NCI-H2107 treated with DMSO at 0.1 percent for 48 hours (cell line): ENCODE measurements at regions not wholly inside any gene's neighbourhood (a gene's known extent, or its start where the extent isn't known, plus 50 kb on each side); places are given as distances from the start of the nearest gene placed in this dataset.

Experiments used
- DNase-seq: peaks from one replicate; lab custom pipeline; 2025; ENCODE audit not compliant: unreplicated experiment; lab: John Stamatoyannopoulos, UW

GRCh38 chr7:25995216-25995615 lies 156.8 kb upstream of the NFE2L3 start:
- DNase-seq: no peak

GRCh38 chr7:25996006-25996408 lies 156.0 kb upstream of the NFE2L3 start:
- no peak for DNase-seq

GRCh38 chr7:25998499-25998898 lies 153.5 kb upstream of the NFE2L3 start:
- DNase-seq: no peak

- no peak for DNase-seq
Observed at GRCh38 chr7:26000841-26001240, 151.2 kb upstream of the NFE2L3 start.

GRCh38 chr7:26001662-26002244 lies 150.2 kb upstream of the NFE2L3 start:
- no peak for DNase-seq

GRCh38 chr7:26005683-26006410 lies 146.2 kb upstream of the NFE2L3 start:
- no peak for DNase-seq

GRCh38 chr7:26006426-26006825 lies 145.6 kb upstream of the NFE2L3 start:
- DNase-seq: no peak

GRCh38 chr7:26007510-26007909 lies 144.5 kb upstream of the NFE2L3 start:
- no peak for DNase-seq

- DNase-seq: no peak
Observed at GRCh38 chr7:26008428-26008827, 143.6 kb upstream of the NFE2L3 start.

GRCh38 chr7:26011039-26011696 lies 140.8 kb upstream of the NFE2L3 start:
- DNase-seq: no peak

GRCh38 chr7:26013551-26014083 lies 138.4 kb upstream of the NFE2L3 start:
- DNase-seq: no peak

GRCh38 chr7:26022982-26023381 lies 129.0 kb upstream of the NFE2L3 start:
- DNase-seq: no peak

- no peak for DNase-seq
Observed at GRCh38 chr7:26029911-26030310, 122.1 kb upstream of the NFE2L3 start.

- DNase-seq: no peak
Observed at GRCh38 chr7:26034391-26034790, 117.6 kb upstream of the NFE2L3 start.

GRCh38 chr7:26035552-26035951 lies 116.4 kb upstream of the NFE2L3 start:
- no peak for DNase-seq

- no peak for DNase-seq
Observed at GRCh38 chr7:26036092-26036491, 115.9 kb upstream of the NFE2L3 start.

- no peak for DNase-seq
Observed at GRCh38 chr7:26038201-26038990, 113.6 kb upstream of the NFE2L3 start.

GRCh38 chr7:26040085-26040484 lies 111.9 kb upstream of the NFE2L3 start:
- DNase-seq: no peak

- DNase-seq: no peak
Observed at GRCh38 chr7:26042237-26042636, 109.8 kb upstream of the NFE2L3 start.

- no peak for DNase-seq
Observed at GRCh38 chr7:26043801-26044200, 108.2 kb upstream of the NFE2L3 start.

GRCh38 chr7:26044320-26044719 lies 107.7 kb upstream of the NFE2L3 start:
- DNase-seq: no peak
